HG03460 (cell line): ENCODE measurements at regions not wholly inside any gene's neighbourhood (a gene's known extent, or its start where the extent isn't known, plus 50 kb on each side); places are given as distances from the start of the nearest gene placed in this dataset.
"Not testable (repeated sequence)": the region's sequence is repeated elsewhere in the genome, so short reads cannot be mapped to it uniquely, and the experiment has no call there.

ENCODE experiments used
- ATAC-seq: cut with Tn5 transposase; IDR thresholded peaks from one replicate; pipeline ENCODE4 v1.9.1; 2021; ENCODE audit not compliant: unreplicated experiment

- ATAC-seq: no peak
These were observed 230.1 kb upstream of the TENM4 start for GRCh38 chr11:79670882-79671281.

- ATAC-seq: no peak
These were observed 227.7 kb upstream of the TENM4 start for GRCh38 chr11:79668575-79668974.

- no peak for ATAC-seq
These were observed 226.6 kb upstream of the TENM4 start for GRCh38 chr11:79667380-79667779.

- no peak for ATAC-seq
These were observed 222.2 kb upstream of the TENM4 start for GRCh38 chr11:79663017-79663416.

- ATAC-seq: no peak
These were observed 220.5 kb upstream of the TENM4 start for GRCh38 chr11:79661373-79661772.

GRCh38 chr11:79648766-79649520, 208.1 kb upstream of the TENM4 start:
- ATAC-seq: no peak

GRCh38 chr11:79637219-79637618, 196.4 kb upstream of the TENM4 start:
- no peak for ATAC-seq

- ATAC-seq: no peak
These were observed 194.1 kb upstream of the TENM4 start for GRCh38 chr11:79634905-79635304.

- ATAC-seq: no peak
These were observed 186.5 kb upstream of the TENM4 start for GRCh38 chr11:79627281-79627680.

- ATAC-seq: no peak
These were observed 185.6 kb upstream of the TENM4 start for GRCh38 chr11:79626135-79627075.

GRCh38 chr11:79623375-79623774, 182.5 kb upstream of the TENM4 start:
- ATAC-seq: no peak

- ATAC-seq: no peak
These were observed 176.7 kb upstream of the TENM4 start for GRCh38 chr11:79617561-79617960.

- ATAC-seq: no peak
These were observed 175.6 kb upstream of the TENM4 start for GRCh38 chr11:79616392-79616851.

- ATAC-seq: no peak
These were observed 174.6 kb upstream of the TENM4 start for GRCh38 chr11:79615425-79615824.

GRCh38 chr11:79610678-79611077, 169.8 kb upstream of the TENM4 start:
- no peak for ATAC-seq

GRCh38 chr11:79610139-79610538, 169.3 kb upstream of the TENM4 start:
- ATAC-seq: no peak

GRCh38 chr11:79609511-79609910, 168.7 kb upstream of the TENM4 start:
- ATAC-seq: no peak

- not testable (repeated sequence) for ATAC-seq
These were observed 165.6 kb upstream of the TENM4 start for GRCh38 chr11:79606461-79606860.

GRCh38 chr11:79600711-79601110, 159.9 kb upstream of the TENM4 start:
- no peak for ATAC-seq

- ATAC-seq: no peak
These were observed 154.0 kb upstream of the TENM4 start for GRCh38 chr11:79594834-79595233.

GRCh38 chr11:79592824-79593223, 152.0 kb upstream of the TENM4 start:
- no peak for ATAC-seq

- ATAC-seq: no peak
These were observed 151.6 kb upstream of the TENM4 start for GRCh38 chr11:79592406-79592805.
